GM13977 (cell line): ENCODE measurements at regions not wholly inside any gene's neighbourhood (a gene's known extent, or its start where the extent isn't known, plus 50 kb on each side); places are given as distances from the start of the nearest gene placed in this dataset.

Experiments
- DNase-seq: peaks from one replicate; pipeline ENCODE4 v3.0.0; 2012; ENCODE audit warnings: low spot score
- in situ Hi-C: fragments of 300-500 bp; cut with MboI; formaldehyde crosslinking; loops from one replicate; pipeline ENCODE4 v1.12.0; 2022; ENCODE audit warnings: low sequenced_read_pairs, low pct_unique_long_range_greater_than_20kb, mixed read lengths, inconsistent platforms; ENCODE audit not compliant: unreplicated experiment
- TF ChIP-seq, protein P1 (sequence below): IDR thresholded peaks from 2 replicates; pipeline ENCODE4 v1.5.1; 2012; ENCODE audit warnings: mild to moderate bottlenecking, control low read depth; ENCODE audit not compliant: insufficient read depth; ENCODE audit errors: extremely low read depth, missing control alignments

DNA sequence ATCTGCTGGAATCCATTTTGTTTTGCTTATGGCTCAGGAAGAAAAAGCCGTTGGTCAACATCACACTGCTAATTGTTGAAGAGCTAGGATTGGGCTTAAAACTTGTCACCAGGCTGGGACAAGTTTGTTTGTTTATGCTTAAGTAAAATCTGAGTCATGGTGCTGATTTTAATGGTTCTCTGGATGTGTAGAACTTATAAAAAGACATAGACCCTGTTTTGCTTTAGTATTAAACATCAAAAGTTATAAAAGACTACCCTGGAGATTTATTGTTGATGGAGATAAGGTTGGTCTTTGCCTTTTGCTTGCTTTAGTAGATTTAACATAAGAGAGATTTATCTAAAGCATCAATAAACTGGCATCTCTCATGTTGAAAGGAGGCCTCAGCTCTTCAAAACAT is 348.2 kb upstream of the GOLIM4 start:
- DNase-seq: no peak
- TF ChIP-seq, protein P1, sequence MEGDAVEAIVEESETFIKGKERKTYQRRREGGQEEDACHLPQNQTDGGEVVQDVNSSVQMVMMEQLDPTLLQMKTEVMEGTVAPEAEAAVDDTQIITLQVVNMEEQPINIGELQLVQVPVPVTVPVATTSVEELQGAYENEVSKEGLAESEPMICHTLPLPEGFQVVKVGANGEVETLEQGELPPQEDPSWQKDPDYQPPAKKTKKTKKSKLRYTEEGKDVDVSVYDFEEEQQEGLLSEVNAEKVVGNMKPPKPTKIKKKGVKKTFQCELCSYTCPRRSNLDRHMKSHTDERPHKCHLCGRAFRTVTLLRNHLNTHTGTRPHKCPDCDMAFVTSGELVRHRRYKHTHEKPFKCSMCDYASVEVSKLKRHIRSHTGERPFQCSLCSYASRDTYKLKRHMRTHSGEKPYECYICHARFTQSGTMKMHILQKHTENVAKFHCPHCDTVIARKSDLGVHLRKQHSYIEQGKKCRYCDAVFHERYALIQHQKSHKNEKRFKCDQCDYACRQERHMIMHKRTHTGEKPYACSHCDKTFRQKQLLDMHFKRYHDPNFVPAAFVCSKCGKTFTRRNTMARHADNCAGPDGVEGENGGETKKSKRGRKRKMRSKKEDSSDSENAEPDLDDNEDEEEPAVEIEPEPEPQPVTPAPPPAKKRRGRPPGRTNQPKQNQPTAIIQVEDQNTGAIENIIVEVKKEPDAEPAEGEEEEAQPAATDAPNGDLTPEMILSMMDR: no peak
- in situ Hi-C loops: no loop called here

DNA sequence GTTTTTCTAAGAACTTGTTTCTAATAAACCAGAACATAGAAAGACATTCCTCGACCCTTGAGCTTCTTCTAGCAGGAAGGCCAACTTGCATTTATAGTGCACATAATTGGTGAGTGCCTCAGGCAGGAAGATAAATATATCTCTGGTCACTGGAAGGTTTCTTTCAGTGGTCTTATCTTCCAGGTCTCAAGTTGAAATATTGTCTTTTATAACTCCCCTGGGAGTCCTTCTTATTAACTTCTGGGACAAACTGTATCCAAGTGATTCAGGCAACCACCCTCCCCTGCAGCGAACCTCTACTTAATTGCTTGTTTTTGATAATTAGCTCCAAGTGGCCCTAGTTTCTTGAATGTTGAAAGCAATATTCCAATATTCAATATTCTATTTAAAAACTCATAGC is 346.8 kb upstream of the GOLIM4 start:
- in situ Hi-C loops: no loop called here
- DNase-seq: no peak
- TF ChIP-seq, protein P1: no peak

DNA sequence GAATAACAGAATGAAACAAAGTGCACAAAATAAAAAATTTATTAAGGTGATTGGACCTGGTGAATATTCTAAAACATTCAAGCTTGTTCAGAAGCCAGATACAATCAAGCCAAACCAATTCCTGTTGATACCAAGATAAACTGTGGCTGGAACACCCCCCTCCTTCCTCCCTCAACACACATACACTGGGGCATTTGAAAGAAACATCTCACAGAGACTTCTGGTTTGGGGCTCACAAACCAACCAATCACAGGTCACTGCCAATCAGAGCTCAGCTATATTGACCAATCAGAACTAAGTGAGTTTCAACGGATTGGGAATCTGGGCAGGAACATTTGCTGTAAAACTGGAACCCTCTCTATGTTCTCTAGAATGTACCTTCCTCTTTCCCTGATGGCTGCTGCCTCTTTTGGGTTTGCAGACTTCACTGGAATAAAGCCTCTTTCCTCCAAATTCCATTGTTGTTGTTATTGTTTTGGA is 340.6 kb upstream of the GOLIM4 start:
- in situ Hi-C loops: no loop called here
- DNase-seq: no peak
- TF ChIP-seq, protein P1: no peak

DNA sequence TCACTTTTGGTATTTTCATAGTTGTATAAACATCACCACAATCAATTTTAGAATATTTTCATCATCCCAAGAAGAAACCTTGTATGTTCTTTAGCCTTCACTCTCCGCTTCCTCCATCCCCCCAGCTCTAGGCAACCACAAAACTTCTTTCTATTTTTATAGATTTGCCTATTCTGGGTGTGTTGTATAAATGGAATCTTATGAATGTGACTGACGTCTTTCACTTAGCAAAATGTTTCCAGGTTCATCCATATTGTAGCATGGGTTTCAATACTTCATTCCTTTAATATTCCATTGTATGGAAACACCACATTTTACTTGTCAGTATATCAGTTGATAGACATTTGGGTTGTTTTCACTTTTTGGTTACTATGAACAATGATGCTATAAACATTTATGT is 335.8 kb upstream of the GOLIM4 start:
- in situ Hi-C loops: no loop called here
- TF ChIP-seq, protein P1: no peak
- DNase-seq: no peak

DNA sequence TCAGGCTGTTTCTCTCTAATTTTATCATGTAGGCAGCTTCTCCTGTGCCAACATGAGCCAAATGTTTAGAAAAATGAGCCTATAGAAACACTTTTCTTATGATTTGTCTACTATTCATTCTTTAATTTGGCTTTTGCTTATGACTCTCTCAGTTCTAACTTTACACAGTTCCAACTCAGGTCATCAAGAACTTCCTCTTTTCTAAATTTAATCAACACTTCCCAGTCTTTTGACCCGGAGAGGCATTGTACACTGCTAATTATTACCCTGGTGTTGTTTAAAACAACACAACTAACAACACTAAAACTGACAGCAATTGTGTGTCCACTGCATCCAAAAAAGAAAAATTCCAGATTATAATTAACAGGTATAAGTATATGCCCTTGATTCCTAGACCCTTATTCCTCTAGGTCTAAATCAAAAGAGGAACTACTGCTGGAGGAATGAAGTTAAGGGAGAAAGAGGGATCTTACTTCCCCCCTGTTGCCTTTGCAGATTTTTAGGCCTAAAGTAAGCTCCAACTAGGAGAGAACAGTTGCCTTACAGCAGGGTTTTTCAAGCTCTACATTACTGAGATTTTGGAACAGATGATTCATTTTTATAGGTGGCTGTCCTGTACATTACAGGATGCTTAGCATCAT is 332.2 kb upstream of the GOLIM4 start:
- in situ Hi-C loops: no loop called here
- no peak for DNase-seq
- TF ChIP-seq, protein P1: no peak

DNA sequence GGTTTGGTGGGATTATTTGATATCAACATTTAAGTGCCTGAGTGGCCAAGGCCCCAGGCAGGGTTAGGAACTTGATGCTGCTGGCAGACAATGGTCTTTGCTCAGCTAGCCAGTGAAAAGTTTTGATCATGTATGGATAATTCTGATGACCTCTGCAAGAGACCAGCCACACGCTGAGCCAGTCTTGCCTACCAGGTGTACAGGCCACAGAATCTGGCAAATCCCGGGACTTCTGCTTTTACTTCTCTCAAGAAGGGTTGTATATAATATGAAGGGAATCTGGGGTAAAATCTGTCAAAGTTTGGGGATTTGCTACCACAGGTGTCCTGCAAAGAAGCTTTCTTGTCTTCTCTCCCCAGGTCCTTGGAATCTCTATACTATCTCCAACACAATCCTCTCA is 331.4 kb upstream of the GOLIM4 start:
- in situ Hi-C loops: no loop called here
- no peak for DNase-seq
- TF ChIP-seq, protein P1: no peak
